ENCODE measurements at regions not wholly inside any gene's neighbourhood (a gene's known extent, or its start where the extent isn't known, plus 50 kb on each side); places are given as distances from the start of the nearest gene placed in this dataset.
"Not testable (repeated sequence)": the region's sequence is repeated elsewhere in the genome, so short reads cannot be mapped to it uniquely, and the experiment has no call there.

GRCh38 chr12:125540580-125541204 lies 475.5 kb downstream of the AACS start:
- no peak overlapping the region for H3K27ac ChIP-seq (ENCODE audit: insufficient read depth, low read length, poor library complexity, severe bottlenecking)
- H3K9me3 ChIP-seq (ENCODE audit: control insufficient read depth in 2 of 2, low read length in 2 of 2) = no peaks in the 10 kb centered on the region
- no peaks in the 10 kb centered on the region for H3K4me1 Mint-ChIP-seq
- ATAC-seq (ENCODE audit: low read depth in 2 of 2) (no peak), DNase-seq (no peak)
- H3K27me3 ChIP-seq (ENCODE audit: control insufficient read depth, insufficient read depth, low read length) = no peaks in the 10 kb centered on the region
- no peaks in the 10 kb centered on the region for H3K36me3 Mint-ChIP-seq
- H3K4me3 Mint-ChIP-seq = no peak overlapping the region
- peaks cover 0 to 6% (median 2%) of the 10 kb centered on the region in 7 donors for H3K9me3 Mint-ChIP-seq
- H3K27me3 Mint-ChIP-seq = no peaks in the 10 kb centered on the region
- no peak overlapping the region for H3K27ac Mint-ChIP-seq
- no peaks in the 10 kb centered on the region for H3K4me1 ChIP-seq (ENCODE audit: control insufficient read depth, insufficient read depth, low read length, poor library complexity, severe bottlenecking)
- H3K36me3 ChIP-seq (ENCODE audit: control insufficient read depth, insufficient read depth, low read length) = no peaks in the 10 kb centered on the region
- H3K4me3 ChIP-seq (ENCODE audit: low read depth, low read length) = no peak overlapping the region

GRCh38 chr12:125544960-125545359 lies 479.7 kb downstream of the AACS start:
- H3K36me3 Mint-ChIP-seq = no peaks in the 10 kb centered on the region
- H3K4me1 Mint-ChIP-seq = peaks cover 0 to 5% (median 0%) of the 10 kb centered on the region in 4 donors

GRCh38 chr12:125549171-125549570 lies 483.9 kb downstream of the AACS start:
- no peak for DNase-seq
- Mint-ChIP-seq H3K27me3 (no peaks in the 10 kb centered on the region), H3K36me3 (no peaks in the 10 kb centered on the region), H3K27ac (no peak overlapping the region), H3K4me1 (peaks cover 0 to 5% (median 0%) of the 10 kb centered on the region in 4 donors), H3K4me3 (no peak overlapping the region), H3K9me3 (peaks cover 0 to 6% (median 0%) of the 10 kb centered on the region in 7 donors)
- H3K36me3 ChIP-seq (ENCODE audit: control insufficient read depth, insufficient read depth, low read length) = no peaks in the 10 kb centered on the region
- no peaks in the 10 kb centered on the region for H3K4me1 ChIP-seq (ENCODE audit: control insufficient read depth, insufficient read depth, low read length, poor library complexity, severe bottlenecking)
- H3K27me3 ChIP-seq (ENCODE audit: control insufficient read depth, insufficient read depth, low read length) = no peaks in the 10 kb centered on the region
- H3K27ac ChIP-seq (ENCODE audit: insufficient read depth, low read length, poor library complexity, severe bottlenecking) = no peak overlapping the region
- no peak overlapping the region for H3K4me3 ChIP-seq (ENCODE audit: low read depth, low read length)
- no peaks in the 10 kb centered on the region for H3K9me3 ChIP-seq (ENCODE audit: control insufficient read depth in 2 of 2, low read length in 2 of 2)
- ATAC-seq (ENCODE audit: low read depth in 2 of 2) = no peak

More at GRCh38 chr12:125544960-125545359, 479.7 kb downstream of the AACS start:
- no peak overlapping the region for H3K27ac Mint-ChIP-seq
- H3K36me3 ChIP-seq (ENCODE audit: control insufficient read depth, insufficient read depth, low read length) = no peaks in the 10 kb centered on the region
- no peak overlapping the region for H3K27ac ChIP-seq (ENCODE audit: insufficient read depth, low read length, poor library complexity, severe bottlenecking)
- no peak overlapping the region for H3K4me3 ChIP-seq (ENCODE audit: low read depth, low read length)
- no peaks in the 10 kb centered on the region for H3K4me1 ChIP-seq (ENCODE audit: control insufficient read depth, insufficient read depth, low read length, poor library complexity, severe bottlenecking)
- H3K27me3 ChIP-seq (ENCODE audit: control insufficient read depth, insufficient read depth, low read length) = no peaks in the 10 kb centered on the region
- H3K27me3 Mint-ChIP-seq = no peaks in the 10 kb centered on the region
- H3K9me3 Mint-ChIP-seq = peaks cover 0 to 5% (median 2%) of the 10 kb centered on the region in 7 donors
- DNase-seq (no peak), ATAC-seq (ENCODE audit: low read depth in 2 of 2) (no peak)
- H3K9me3 ChIP-seq (ENCODE audit: control insufficient read depth in 2 of 2, low read length in 2 of 2) = no peaks in the 10 kb centered on the region
- no peak overlapping the region for H3K4me3 Mint-ChIP-seq

- ATAC-seq (ENCODE audit: low read depth in 2 of 2) (no peak), DNase-seq (no peak)
- no peaks in the 10 kb centered on the region for H3K9me3 ChIP-seq (ENCODE audit: control insufficient read depth in 2 of 2, low read length in 2 of 2)
- no peak overlapping the region for H3K27ac Mint-ChIP-seq
- no peaks in the 10 kb centered on the region for H3K27me3 Mint-ChIP-seq
- H3K36me3 ChIP-seq (ENCODE audit: control insufficient read depth, insufficient read depth, low read length) = no peaks in the 10 kb centered on the region
- H3K4me3 ChIP-seq (ENCODE audit: low read depth, low read length) = no peak overlapping the region
- H3K27ac ChIP-seq (ENCODE audit: insufficient read depth, low read length, poor library complexity, severe bottlenecking) = no peak overlapping the region
- H3K27me3 ChIP-seq (ENCODE audit: control insufficient read depth, insufficient read depth, low read length) = no peaks in the 10 kb centered on the region
- peaks cover 0 to 5% (median 0%) of the 10 kb centered on the region in 4 donors for H3K4me1 Mint-ChIP-seq
- H3K36me3 Mint-ChIP-seq = no peaks in the 10 kb centered on the region
- no peaks in the 10 kb centered on the region for H3K4me1 ChIP-seq (ENCODE audit: control insufficient read depth, insufficient read depth, low read length, poor library complexity, severe bottlenecking)
- no peak overlapping the region for H3K4me3 Mint-ChIP-seq
- peaks cover 0 to 6% (median 0%) of the 10 kb centered on the region in 7 donors for H3K9me3 Mint-ChIP-seq
Measured at GRCh38 chr12:125549836-125550235, 484.6 kb downstream of the AACS start.

- no peak overlapping the region for H3K27ac Mint-ChIP-seq
- Histone ChIP-seq H3K4me1 (ENCODE audit: control insufficient read depth, insufficient read depth, low read length, poor library complexity, severe bottlenecking) (no peaks in the 10 kb centered on the region), H3K36me3 (ENCODE audit: control insufficient read depth, insufficient read depth, low read length) (no peaks in the 10 kb centered on the region), H3K27me3 (ENCODE audit: control insufficient read depth, insufficient read depth, low read length) (no peaks in the 10 kb centered on the region), H3K27ac (ENCODE audit: insufficient read depth, low read length, poor library complexity, severe bottlenecking) (no peak overlapping the region), H3K4me3 (ENCODE audit: low read depth, low read length) (no peak overlapping the region), H3K9me3 (ENCODE audit: control insufficient read depth in 2 of 2, low read length in 2 of 2) (no peaks in the 10 kb centered on the region)
- peaks cover 0 to 5% (median 0%) of the 10 kb centered on the region in 4 donors for H3K4me1 Mint-ChIP-seq
- ATAC-seq (ENCODE audit: low read depth in 2 of 2) (no peak), DNase-seq (no peak)
- peaks cover 0 to 6% (median 0%) of the 10 kb centered on the region in 7 donors for H3K9me3 Mint-ChIP-seq
- H3K4me3 Mint-ChIP-seq = no peak overlapping the region
- H3K36me3 Mint-ChIP-seq = no peaks in the 10 kb centered on the region
- no peaks in the 10 kb centered on the region for H3K27me3 Mint-ChIP-seq
Measured at GRCh38 chr12:125552295-125552694, 487.1 kb downstream of the AACS start.

GRCh38 chr12:125561008-125561407 lies 495.8 kb downstream of the AACS start:
- H3K27ac Mint-ChIP-seq, H3K27me3 Mint-ChIP-seq, H3K9me3 Mint-ChIP-seq: not testable (repeated sequence)

GRCh38 chr12:125564753-125565152 lies 499.5 kb downstream of the AACS start:
- Mint-ChIP-seq H3K9me3 (peaks cover 0 to 6% (median 4%) of the 10 kb centered on the region in 7 donors), H3K27ac (no peak overlapping the region), H3K36me3 (no peaks in the 10 kb centered on the region), H3K4me3 (no peak overlapping the region), H3K4me1 (no peaks in the 10 kb centered on the region), H3K27me3 (no peaks in the 10 kb centered on the region)
- H3K36me3 ChIP-seq (ENCODE audit: control insufficient read depth, insufficient read depth, low read length) = no peaks in the 10 kb centered on the region
- H3K9me3 ChIP-seq (ENCODE audit: control insufficient read depth in 2 of 2, low read length in 2 of 2) = no peaks in the 10 kb centered on the region
- DNase-seq (no peak), ATAC-seq (ENCODE audit: low read depth in 2 of 2) (no peak)
- H3K27ac ChIP-seq (ENCODE audit: insufficient read depth, low read length, poor library complexity, severe bottlenecking) = no peak overlapping the region
- no peaks in the 10 kb centered on the region for H3K27me3 ChIP-seq (ENCODE audit: control insufficient read depth, insufficient read depth, low read length)
- no peaks in the 10 kb centered on the region for H3K4me1 ChIP-seq (ENCODE audit: control insufficient read depth, insufficient read depth, low read length, poor library complexity, severe bottlenecking)
- no peak overlapping the region for H3K4me3 ChIP-seq (ENCODE audit: low read depth, low read length)

More at GRCh38 chr12:125561008-125561407, 495.8 kb downstream of the AACS start:
- not testable (repeated sequence) for H3K4me3 ChIP-seq (ENCODE audit: low read depth, low read length); H3K27ac ChIP-seq (ENCODE audit: insufficient read depth, low read length, poor library complexity, severe bottlenecking); H3K36me3 ChIP-seq (ENCODE audit: control insufficient read depth, insufficient read depth, low read length); ATAC-seq (ENCODE audit: low read depth in 2 of 2); H3K4me1 ChIP-seq (ENCODE audit: control insufficient read depth, insufficient read depth, low read length, poor library complexity, severe bottlenecking); DNase-seq; H3K4me3 Mint-ChIP-seq; H3K36me3 Mint-ChIP-seq; H3K9me3 ChIP-seq (ENCODE audit: control insufficient read depth in 2 of 2, low read length in 2 of 2); H3K27me3 ChIP-seq (ENCODE audit: control insufficient read depth, insufficient read depth, low read length); H3K4me1 Mint-ChIP-seq

GRCh38 chr12:125567581-125567980 lies 502.3 kb downstream of the AACS start:
- peaks cover 0 to 6% (median 2%) of the 10 kb centered on the region in 7 donors for H3K9me3 Mint-ChIP-seq
- Histone ChIP-seq H3K4me3 (ENCODE audit: low read depth, low read length) (no peak overlapping the region), H3K4me1 (ENCODE audit: control insufficient read depth, insufficient read depth, low read length, poor library complexity, severe bottlenecking) (no peaks in the 10 kb centered on the region), H3K27ac (ENCODE audit: insufficient read depth, low read length, poor library complexity, severe bottlenecking) (no peak overlapping the region), H3K27me3 (ENCODE audit: control insufficient read depth, insufficient read depth, low read length) (no peaks in the 10 kb centered on the region), H3K36me3 (ENCODE audit: control insufficient read depth, insufficient read depth, low read length) (no peaks in the 10 kb centered on the region), H3K9me3 (ENCODE audit: control insufficient read depth in 2 of 2, low read length in 2 of 2) (no peaks in the 10 kb centered on the region)
- H3K27me3 Mint-ChIP-seq = no peaks in the 10 kb centered on the region
- ATAC-seq (ENCODE audit: low read depth in 2 of 2) (no peak), DNase-seq (no peak)
- no peaks in the 10 kb centered on the region for H3K4me1 Mint-ChIP-seq
- H3K36me3 Mint-ChIP-seq = no peaks in the 10 kb centered on the region
- H3K4me3 Mint-ChIP-seq = no peak overlapping the region
- no peak overlapping the region for H3K27ac Mint-ChIP-seq
